GM13977 (cell line): ENCODE measurements at regions not wholly inside any gene's neighbourhood (a gene's known extent, or its start where the extent isn't known, plus 50 kb on each side); places are given as distances from the start of the nearest gene placed in this dataset.

Experiments
- DNase-seq: peaks from one replicate; pipeline ENCODE4 v3.0.0; 2012; ENCODE audit warnings: low spot score
- CTCF ChIP-seq: IDR thresholded peaks from 2 replicates; pipeline ENCODE4 v1.5.1; 2012; ENCODE audit warnings: mild to moderate bottlenecking, control low read depth; ENCODE audit not compliant: insufficient read depth; ENCODE audit errors: extremely low read depth, missing control alignments
- in situ Hi-C: fragments of 300-500 bp; cut with MboI; formaldehyde crosslinking; loops from one replicate; pipeline ENCODE4 v1.12.0; 2022; ENCODE audit warnings: low sequenced_read_pairs, low pct_unique_long_range_greater_than_20kb, mixed read lengths, inconsistent platforms; ENCODE audit not compliant: unreplicated experiment

GRCh38 chr3:72017935-72018334 lies 233.0 kb upstream of the PROK2 start:
- in situ Hi-C loops, result no loop called here
- no peak for DNase-seq
- no peak for TF ChIP-seq CTCF

DNA sequence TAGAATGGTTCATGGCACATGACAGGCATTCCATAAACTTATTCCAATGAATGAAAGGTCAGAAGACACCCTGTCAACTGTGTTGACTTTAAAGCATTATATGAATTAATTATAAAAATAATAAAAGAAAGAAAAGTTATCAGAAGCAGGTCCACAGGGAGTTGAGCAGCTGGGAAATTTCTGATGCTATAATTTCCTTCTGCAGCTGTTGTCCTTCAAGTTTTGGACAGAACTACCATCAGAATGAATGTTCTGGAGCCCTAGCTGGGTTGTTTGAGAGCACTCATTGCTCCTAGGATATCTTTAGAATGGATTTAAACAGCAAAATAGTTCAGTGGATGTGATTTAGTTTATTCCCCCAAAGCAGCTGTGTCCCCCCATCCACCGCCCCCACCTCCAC lies 232.4 kb upstream of the PROK2 start:
- in situ Hi-C loops, result no loop called here
- no peak for DNase-seq
- no peak for TF ChIP-seq CTCF

DNA sequence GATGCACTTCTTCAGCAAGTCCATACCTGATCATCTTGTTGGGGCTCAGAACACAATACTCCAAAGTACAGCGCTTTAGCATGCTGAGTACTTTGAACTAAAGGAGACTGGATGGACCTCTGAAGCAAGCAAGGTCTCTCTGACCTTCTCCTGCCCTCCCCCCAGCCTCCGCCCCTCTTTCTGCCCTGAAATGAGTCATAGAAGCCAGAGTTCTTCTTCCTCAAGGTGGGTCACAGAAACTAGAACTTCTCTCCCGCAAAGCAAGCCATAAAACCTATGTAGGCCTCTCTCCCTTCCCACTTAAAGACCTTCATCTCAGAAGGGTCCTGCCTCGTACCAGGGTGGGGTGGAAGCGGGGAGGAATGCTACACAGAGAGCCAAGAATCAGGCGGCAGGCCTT lies 230.5 kb upstream of the PROK2 start:
- no peak for TF ChIP-seq CTCF
- in situ Hi-C loops, result no loop called here
- no peak for DNase-seq

- no peak for TF ChIP-seq CTCF
- in situ Hi-C loops, result no loop called here
Measured at GRCh38 chr3:72013084-72013483, 228.1 kb upstream of the PROK2 start.

GRCh38 chr3:72012363-72012762 lies 227.4 kb upstream of the PROK2 start:
- in situ Hi-C loops, result no loop called here
- no peak for DNase-seq
- TF ChIP-seq CTCF, result no peak

More at GRCh38 chr3:72013084-72013483, 228.1 kb upstream of the PROK2 start:
- DNase-seq, result no peak

DNA sequence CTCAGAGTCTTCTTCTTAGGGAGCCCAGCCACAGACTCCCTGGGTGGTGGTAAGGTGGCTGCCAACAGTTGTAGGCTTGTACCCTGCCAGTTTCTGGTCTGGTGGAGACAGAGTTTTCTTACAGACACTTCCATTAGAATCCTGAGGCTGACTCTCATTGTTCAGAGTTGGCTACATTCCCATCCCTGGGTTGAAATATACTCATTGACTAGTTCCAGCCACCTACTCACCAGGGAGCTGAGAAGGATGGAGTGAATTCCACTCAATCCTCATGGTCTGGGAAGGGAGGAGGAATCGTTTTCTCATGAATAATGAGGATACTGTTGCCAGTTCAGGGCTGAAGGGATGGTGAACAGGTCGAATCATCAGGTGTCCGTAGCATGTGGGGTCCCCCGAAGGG lies 226.5 kb upstream of the PROK2 start:
- in situ Hi-C loops, result no loop called here
- no peak for DNase-seq
- TF ChIP-seq CTCF, result no peak

DNA sequence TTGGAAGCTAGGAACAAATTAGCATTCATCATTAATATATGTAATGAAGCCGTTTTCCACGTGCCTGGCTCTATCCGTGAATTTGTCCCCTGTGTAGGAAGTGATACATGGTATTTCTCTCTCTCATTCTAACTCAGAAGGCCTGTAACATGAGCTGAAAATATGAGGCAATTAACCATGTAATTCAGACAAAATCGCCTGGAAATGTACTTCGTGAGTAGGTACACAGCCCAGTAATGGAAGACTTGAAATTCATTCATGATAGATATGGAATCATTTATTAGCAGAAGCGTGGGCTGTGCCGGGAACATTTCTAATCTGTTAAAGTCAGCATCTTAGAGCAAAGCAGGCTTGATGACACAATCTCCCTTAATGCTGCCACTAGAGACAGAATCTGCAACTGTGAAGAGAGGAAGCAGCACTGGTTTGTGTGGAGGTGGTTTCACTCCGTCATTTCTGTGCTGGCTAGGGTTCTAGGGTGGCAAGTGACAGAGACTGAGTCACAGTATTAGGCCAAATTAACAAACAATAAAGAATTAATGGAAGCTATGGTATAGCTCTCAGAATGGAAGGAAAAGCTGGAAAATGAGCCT lies 225.0 kb upstream of the PROK2 start:
- TF ChIP-seq CTCF, result peak; percentile 14
- DNase-seq, result peak; percentile 31
- in situ Hi-C loops, result no loop called here
